Activated naive CD8-positive, alpha-beta T cell treated with anti-CD3 and anti-CD28 coated beads, Interleukin-2, amount 10 ng/mL, durations not matched to agents 7 days and 5 days (primary cell): ENCODE measurements at regions not wholly inside any gene's neighbourhood (a gene's known extent, or its start where the extent isn't known, plus 50 kb on each side); places are given as distances from the start of the nearest gene placed in this dataset.

Experiments
- ATAC-seq: fragments of 150-1000 bp; cut with Tn5 transposase; one replicate; pipeline ENCODE4 v1.10.0; 2021; ENCODE audit warnings: low read depth, moderate library complexity
- POLR2A ChIA-PET: fragments of 350-600 bp; sonication (Branson Sonifier 250); formaldehyde crosslinking; loops from one replicate; lab custom pipeline; 2021; ENCODE audit warnings: antibody characterized with exemption; lab: Charles Lee
- DNase-seq: peaks from one replicate; pipeline ENCODE4 v3.0.0; 2021
- H3K27ac Mint-ChIP-seq: one replicate; pipeline ENCODE4 v1.8.0; 2022; ENCODE audit warnings: mild to moderate bottlenecking, mixed read lengths
- H3K27me3 Mint-ChIP-seq: one replicate; pipeline ENCODE4 v1.8.0; 2022; ENCODE audit warnings: mild to moderate bottlenecking, moderate library complexity, mixed read lengths
- H3K36me3 Mint-ChIP-seq: one replicate; pipeline ENCODE4 v1.8.0; 2021; ENCODE audit warnings: mild to moderate bottlenecking, mixed read lengths
- H3K4me1 Mint-ChIP-seq: one replicate; pipeline ENCODE4 v1.8.0; 2021; ENCODE audit warnings: mixed read lengths
- H3K4me3 Mint-ChIP-seq: one replicate; pipeline ENCODE4 v1.8.0; 2022; ENCODE audit warnings: mild to moderate bottlenecking, moderate library complexity, mixed read lengths
- H3K9me3 Mint-ChIP-seq: one replicate; pipeline ENCODE4 v1.8.0; 2021; ENCODE audit warnings: mixed read lengths

DNA sequence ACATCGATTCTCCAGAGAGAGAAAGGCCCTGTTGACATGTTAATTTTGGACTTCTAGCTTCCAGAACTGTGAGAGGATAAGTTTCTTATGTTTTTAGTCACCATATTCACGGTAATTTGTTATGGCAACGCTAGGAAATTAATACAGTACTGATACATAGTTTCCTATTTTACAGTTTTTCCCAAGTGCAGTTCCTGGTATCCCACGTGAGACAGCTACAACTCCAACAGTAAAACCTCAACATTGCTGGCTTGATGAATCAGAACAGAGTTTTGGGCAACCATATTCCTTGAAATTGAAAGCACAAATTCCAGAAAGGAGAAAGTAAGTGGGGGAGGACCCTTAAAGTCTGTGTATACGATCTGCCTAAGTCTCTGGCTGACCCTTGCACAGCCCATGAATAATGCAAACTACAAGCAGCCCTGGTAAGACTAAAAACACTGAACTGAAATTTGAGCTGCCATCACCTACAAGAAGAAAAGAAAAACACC, 505.1 kb upstream of the NRSN1 start:
- POLR2A ChIA-PET: no interaction called here
- H3K27me3 Mint-ChIP-seq: no peaks in the 10 kb centered on the region
- no peak overlapping the region for H3K27ac Mint-ChIP-seq
- DNase-seq (no peak), ATAC-seq (no peak)
- no peaks in the 10 kb centered on the region for H3K9me3 Mint-ChIP-seq
- no peaks in the 10 kb centered on the region for H3K36me3 Mint-ChIP-seq
- H3K4me3 Mint-ChIP-seq: no peak overlapping the region
- H3K4me1 Mint-ChIP-seq: peaks cover 1% of the 10 kb centered on the region

GRCh38 chr6:23630726-23631635, 495.0 kb upstream of the NRSN1 start:
- no peak overlapping the region for H3K4me3 Mint-ChIP-seq
- H3K27me3 Mint-ChIP-seq: no peaks in the 10 kb centered on the region
- no peak overlapping the region for H3K27ac Mint-ChIP-seq
- no peak for ATAC-seq
- DNase-seq: no peak
- H3K9me3 Mint-ChIP-seq: no peaks in the 10 kb centered on the region
- H3K36me3 Mint-ChIP-seq: no peaks in the 10 kb centered on the region
- no peaks in the 10 kb centered on the region for H3K4me1 Mint-ChIP-seq
- POLR2A ChIA-PET: no interaction called here

DNA sequence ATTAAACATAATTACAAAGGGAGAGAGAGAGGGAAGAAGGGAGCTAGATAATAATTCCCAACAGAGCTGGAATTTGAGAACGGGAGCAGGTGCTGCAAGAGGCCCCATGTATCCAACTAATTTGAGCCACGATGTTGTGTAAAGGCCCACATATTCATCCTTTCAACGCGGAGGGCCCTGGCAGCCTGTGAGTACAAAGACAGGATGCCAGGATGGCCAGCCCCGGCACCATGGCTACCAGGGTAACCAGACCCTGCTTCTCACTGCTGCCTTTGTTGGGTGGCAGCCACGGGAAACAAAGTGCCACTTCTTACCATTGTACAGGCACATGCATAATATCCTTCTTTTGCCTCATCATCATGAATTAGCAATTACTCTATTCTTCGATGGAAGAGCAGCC, 492.0 kb upstream of the NRSN1 start:
- no peak overlapping the region for H3K27ac Mint-ChIP-seq
- POLR2A ChIA-PET: no interaction called here
- DNase-seq (no peak), ATAC-seq (no peak)
- H3K9me3 Mint-ChIP-seq: no peaks in the 10 kb centered on the region
- no peaks in the 10 kb centered on the region for H3K36me3 Mint-ChIP-seq
- no peaks in the 10 kb centered on the region for H3K27me3 Mint-ChIP-seq
- no peaks in the 10 kb centered on the region for H3K4me1 Mint-ChIP-seq
- H3K4me3 Mint-ChIP-seq: no peak overlapping the region

- H3K27ac Mint-ChIP-seq: no peak overlapping the region
- H3K27me3 Mint-ChIP-seq: no peaks in the 10 kb centered on the region
- ATAC-seq: no peak
- H3K36me3 Mint-ChIP-seq: no peaks in the 10 kb centered on the region
- no peak for DNase-seq
- no peaks in the 10 kb centered on the region for H3K4me1 Mint-ChIP-seq
- no peaks in the 10 kb centered on the region for H3K9me3 Mint-ChIP-seq
- POLR2A ChIA-PET: no interaction called here
- no peak overlapping the region for H3K4me3 Mint-ChIP-seq
Observed at GRCh38 chr6:23635150-23635549, 490.9 kb upstream of the NRSN1 start.

DNA sequence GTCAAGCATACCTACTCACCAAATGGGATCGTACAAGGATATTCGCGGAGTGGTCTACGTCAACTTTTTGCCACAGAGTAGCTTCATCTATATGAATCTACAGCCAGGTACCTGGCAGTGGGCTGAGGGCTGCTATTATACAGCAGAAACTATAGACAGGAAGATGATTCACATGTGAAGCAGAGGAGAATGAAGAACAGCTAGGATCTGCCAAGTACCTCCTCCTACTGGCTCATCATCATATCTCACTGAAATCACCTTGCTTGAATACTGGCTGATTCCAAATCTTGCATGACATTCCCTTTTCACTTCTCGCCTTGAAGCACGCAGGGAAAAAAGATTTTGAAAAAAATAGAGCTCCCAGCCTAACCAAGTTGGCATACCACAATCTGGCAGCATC, 488.7 kb upstream of the NRSN1 start:
- DNase-seq: no peak
- ATAC-seq: no peak
- Mint-ChIP-seq H3K27ac (no peak overlapping the region), H3K27me3 (no peaks in the 10 kb centered on the region), H3K4me3 (no peak overlapping the region), H3K36me3 (no peaks in the 10 kb centered on the region), H3K4me1 (no peaks in the 10 kb centered on the region), H3K9me3 (no peaks in the 10 kb centered on the region)
- POLR2A ChIA-PET: no interaction called here

DNA sequence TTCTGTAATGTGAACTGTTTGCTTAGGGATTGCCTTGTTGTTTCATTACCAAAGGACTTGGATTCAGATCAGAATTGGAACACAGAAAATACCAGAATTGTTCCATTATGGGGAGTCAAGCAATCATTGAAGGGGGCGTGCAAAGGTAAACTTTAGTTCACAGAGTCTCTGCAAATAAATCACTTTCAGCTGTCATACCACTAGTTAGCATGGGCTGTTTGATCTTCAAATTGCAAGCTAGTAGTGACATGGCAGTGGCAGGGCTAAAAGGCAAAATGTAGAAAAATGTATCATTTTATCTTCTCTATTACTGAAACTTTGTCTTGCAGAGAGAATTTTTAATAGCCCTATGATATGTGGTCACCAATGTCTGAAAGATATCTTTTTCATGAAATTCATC, 483.2 kb upstream of the NRSN1 start:
- Mint-ChIP-seq H3K4me3 (no peak overlapping the region), H3K36me3 (no peaks in the 10 kb centered on the region), H3K27me3 (no peaks in the 10 kb centered on the region), H3K9me3 (no peaks in the 10 kb centered on the region), H3K4me1 (no peaks in the 10 kb centered on the region), H3K27ac (no peak overlapping the region)
- ATAC-seq (no peak), DNase-seq (no peak)
- POLR2A ChIA-PET: no interaction called here

GRCh38 chr6:23647045-23647444, 479.0 kb upstream of the NRSN1 start:
- POLR2A ChIA-PET: no interaction called here
- no peak for DNase-seq
- no peak overlapping the region for H3K27ac Mint-ChIP-seq
- no peaks in the 10 kb centered on the region for H3K9me3 Mint-ChIP-seq
- H3K36me3 Mint-ChIP-seq: no peaks in the 10 kb centered on the region
- H3K4me1 Mint-ChIP-seq: no peaks in the 10 kb centered on the region
- H3K4me3 Mint-ChIP-seq: no peak overlapping the region
- H3K27me3 Mint-ChIP-seq: no peaks in the 10 kb centered on the region
- ATAC-seq: no peak

- Mint-ChIP-seq H3K27ac (no peak overlapping the region), H3K9me3 (no peaks in the 10 kb centered on the region), H3K4me1 (no peaks in the 10 kb centered on the region), H3K36me3 (no peaks in the 10 kb centered on the region), H3K27me3 (no peaks in the 10 kb centered on the region), H3K4me3 (no peak overlapping the region)
- no peak for ATAC-seq
- POLR2A ChIA-PET: no interaction called here
- DNase-seq: no peak
Observed at GRCh38 chr6:23650676-23651075, 475.3 kb upstream of the NRSN1 start.

DNA sequence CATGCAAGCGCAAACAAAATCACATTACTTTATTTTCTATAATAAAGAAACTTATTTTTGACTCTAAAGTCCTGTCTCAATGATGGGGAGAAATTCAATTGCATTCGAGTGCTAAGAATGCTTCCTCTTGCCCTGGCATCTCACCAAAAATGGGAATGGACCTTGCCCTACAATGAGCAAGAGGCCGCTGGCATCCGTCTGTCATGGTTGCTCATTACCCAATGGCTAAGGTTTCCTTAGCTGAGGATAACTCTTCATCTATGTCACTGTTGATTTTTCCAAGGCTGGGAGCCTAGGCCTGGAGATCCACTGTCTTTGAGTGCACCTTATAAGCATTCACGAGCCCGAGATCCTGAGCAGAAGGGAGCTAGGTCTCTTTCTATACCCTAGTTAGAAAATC, 471.3 kb upstream of the NRSN1 start:
- Mint-ChIP-seq H3K27ac (no peak overlapping the region), H3K4me3 (no peak overlapping the region), H3K9me3 (peaks cover 4% of the 10 kb centered on the region), H3K4me1 (no peaks in the 10 kb centered on the region), H3K36me3 (no peaks in the 10 kb centered on the region), H3K27me3 (no peaks in the 10 kb centered on the region)
- DNase-seq (no peak), ATAC-seq (no peak)
- POLR2A ChIA-PET: no interaction called here

DNA sequence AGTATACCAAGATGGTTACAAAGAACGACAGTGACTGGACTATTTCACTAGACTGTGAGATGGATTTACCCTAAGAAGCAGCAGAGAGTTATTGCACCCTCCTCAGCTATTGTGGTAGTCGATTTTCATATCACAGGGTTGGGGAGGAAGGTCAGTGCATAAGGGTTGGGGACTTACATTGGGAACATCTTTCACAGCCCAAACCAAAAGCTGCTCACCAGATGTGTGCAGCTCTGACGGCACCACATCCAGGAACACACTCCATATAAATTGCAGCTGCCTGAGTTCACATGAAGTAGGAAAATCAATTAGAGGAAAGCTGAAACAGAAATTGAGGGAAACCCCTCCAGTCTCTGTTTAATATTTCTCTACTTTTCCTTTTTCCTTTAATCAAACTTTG, 470.5 kb upstream of the NRSN1 start:
- H3K27me3 Mint-ChIP-seq: no peaks in the 10 kb centered on the region
- no peaks in the 10 kb centered on the region for H3K36me3 Mint-ChIP-seq
- ATAC-seq (no peak), DNase-seq (no peak)
- H3K4me1 Mint-ChIP-seq: no peaks in the 10 kb centered on the region
- H3K27ac Mint-ChIP-seq: no peak overlapping the region
- H3K4me3 Mint-ChIP-seq: no peak overlapping the region
- POLR2A ChIA-PET: no interaction called here
- H3K9me3 Mint-ChIP-seq: peaks cover 4% of the 10 kb centered on the region

- Mint-ChIP-seq H3K36me3 (no peaks in the 10 kb centered on the region), H3K9me3 (peaks cover 4% of the 10 kb centered on the region), H3K4me3 (no peak overlapping the region), H3K27ac (no peak overlapping the region), H3K27me3 (no peaks in the 10 kb centered on the region), H3K4me1 (no peaks in the 10 kb centered on the region)
- ATAC-seq (no peak), DNase-seq (no peak)
- POLR2A ChIA-PET: no interaction called here
Observed at GRCh38 chr6:23656255-23657194, 469.5 kb upstream of the NRSN1 start.

- Mint-ChIP-seq H3K27me3 (no peaks in the 10 kb centered on the region), H3K4me3 (no peak overlapping the region), H3K9me3 (peaks cover 4% of the 10 kb centered on the region), H3K27ac (no peak overlapping the region), H3K36me3 (no peaks in the 10 kb centered on the region), H3K4me1 (no peaks in the 10 kb centered on the region)
- no peak for DNase-seq
- POLR2A ChIA-PET: no interaction called here
- ATAC-seq: no peak
Observed at GRCh38 chr6:23659125-23659524, 466.9 kb upstream of the NRSN1 start.

GRCh38 chr6:23661549-23661948, 464.5 kb upstream of the NRSN1 start:
- Mint-ChIP-seq H3K27ac (no peak overlapping the region), H3K9me3 (peaks cover 10% of the 10 kb centered on the region), H3K36me3 (no peaks in the 10 kb centered on the region), H3K4me1 (no peaks in the 10 kb centered on the region), H3K4me3 (no peak overlapping the region), H3K27me3 (no peaks in the 10 kb centered on the region)
- no peak for ATAC-seq
- DNase-seq: no peak
- POLR2A ChIA-PET: no interaction called here
